ENCODE measurements at regions not wholly inside any gene's neighbourhood (a gene's known extent, or its start where the extent isn't known, plus 50 kb on each side); places are given as distances from the start of the nearest gene placed in this dataset.
"Not testable (repeated sequence)": the region's sequence is repeated elsewhere in the genome, so short reads cannot be mapped to it uniquely, and the experiment has no call there.

GRCh38 chr2:154507186-154507585 is 191.3 kb upstream of the KCNJ3 start:
- no peak for DNase-seq (ENCODE audit: low read depth, low spot score)

- no peak for DNase-seq (ENCODE audit: low read depth, low spot score)
These were observed 179.6 kb upstream of the KCNJ3 start for GRCh38 chr2:154518872-154519271.

DNA sequence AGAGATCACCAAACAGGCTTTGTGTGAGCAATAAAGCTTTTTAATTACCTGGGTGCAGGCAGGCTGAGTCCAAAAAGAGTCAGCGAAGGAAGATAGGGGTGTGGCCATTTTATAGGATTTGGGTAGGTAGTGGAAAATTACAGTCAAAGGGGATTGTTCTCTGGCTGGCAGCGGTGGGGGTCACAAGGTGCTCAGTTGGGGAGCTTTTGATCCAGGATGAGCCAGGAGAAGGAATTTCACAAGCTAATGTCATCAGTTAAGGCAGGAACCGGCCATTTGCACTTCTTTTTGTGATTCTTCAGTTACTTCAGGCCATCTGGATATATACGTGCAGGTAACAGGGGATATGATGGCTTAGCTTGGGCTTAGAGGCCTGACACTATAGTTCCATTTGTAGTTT is 177.5 kb upstream of the KCNJ3 start:
- DNase-seq (ENCODE audit: low read depth, low spot score), result not testable (repeated sequence)

- DNase-seq (ENCODE audit: low read depth, low spot score), result no peak
These were observed 172.3 kb upstream of the KCNJ3 start for GRCh38 chr2:154526234-154526633.

- no peak for DNase-seq (ENCODE audit: low read depth, low spot score)
These were observed 170.5 kb upstream of the KCNJ3 start for GRCh38 chr2:154527962-154528361.

GRCh38 chr2:154532004-154532403 is 166.5 kb upstream of the KCNJ3 start:
- no peak for DNase-seq (ENCODE audit: low read depth, low spot score)

- no peak for DNase-seq (ENCODE audit: low read depth, low spot score)
These were observed 165.7 kb upstream of the KCNJ3 start for GRCh38 chr2:154532763-154533162.

DNA sequence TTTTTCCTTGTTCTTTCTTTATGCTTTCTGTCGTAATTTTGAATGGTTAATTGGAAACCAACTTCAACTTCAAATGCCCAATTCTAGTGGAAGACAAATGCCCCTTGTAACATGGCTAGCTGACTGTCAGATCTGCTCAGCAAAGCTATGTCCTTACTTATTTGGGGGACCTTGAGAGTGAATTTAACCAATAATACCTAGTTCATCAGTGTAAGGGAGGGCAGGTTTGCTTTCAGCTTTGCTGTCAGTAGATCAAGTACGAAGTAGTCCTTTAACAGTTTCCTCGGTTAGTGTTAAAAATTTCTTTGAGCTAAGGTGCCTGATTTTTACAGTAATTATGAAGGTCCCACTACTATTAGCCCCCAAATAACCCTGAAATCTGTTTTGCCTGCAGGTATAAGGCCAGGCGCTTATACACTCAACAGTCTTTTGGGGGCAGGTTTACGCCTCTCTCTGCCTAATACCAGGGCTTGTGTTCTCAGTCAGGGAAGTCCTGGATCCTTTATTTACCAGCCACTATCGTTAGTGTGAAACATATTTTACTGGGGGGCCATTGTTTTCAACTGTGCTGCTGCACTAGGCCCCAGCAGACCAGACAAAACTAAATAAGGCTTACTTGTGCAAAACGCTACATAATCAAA is 165.1 kb upstream of the KCNJ3 start:
- DNase-seq (ENCODE audit: low read depth, low spot score), result no peak

DNA sequence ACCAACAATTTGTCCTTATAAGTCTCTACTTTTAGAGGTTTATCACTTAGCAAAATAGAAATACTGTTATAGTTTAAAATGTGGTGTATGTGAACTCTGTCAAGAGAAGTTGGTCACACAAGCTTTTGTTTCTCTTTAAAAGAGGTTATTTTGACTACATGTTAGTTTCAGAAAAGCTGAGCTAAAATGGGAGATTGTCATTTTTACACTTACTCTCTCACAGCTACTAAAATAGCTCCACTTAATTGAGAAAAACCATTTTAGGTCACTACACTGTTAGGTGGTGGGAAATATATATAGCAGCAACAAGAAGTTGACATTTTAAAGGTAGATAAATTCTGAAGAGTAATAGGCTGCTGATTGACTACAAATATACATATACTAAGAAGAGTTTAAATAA is 161.5 kb upstream of the KCNJ3 start:
- DNase-seq (ENCODE audit: low read depth, low spot score), result no peak

- no peak for DNase-seq (ENCODE audit: low read depth, low spot score)
These were observed 160.5 kb upstream of the KCNJ3 start for GRCh38 chr2:154537843-154538450.

- no peak for DNase-seq (ENCODE audit: low read depth, low spot score)
These were observed 152.2 kb upstream of the KCNJ3 start for GRCh38 chr2:154546341-154546740.

- DNase-seq (ENCODE audit: low read depth, low spot score), result no peak
These were observed 148.6 kb upstream of the KCNJ3 start for GRCh38 chr2:154549869-154550268.

DNA sequence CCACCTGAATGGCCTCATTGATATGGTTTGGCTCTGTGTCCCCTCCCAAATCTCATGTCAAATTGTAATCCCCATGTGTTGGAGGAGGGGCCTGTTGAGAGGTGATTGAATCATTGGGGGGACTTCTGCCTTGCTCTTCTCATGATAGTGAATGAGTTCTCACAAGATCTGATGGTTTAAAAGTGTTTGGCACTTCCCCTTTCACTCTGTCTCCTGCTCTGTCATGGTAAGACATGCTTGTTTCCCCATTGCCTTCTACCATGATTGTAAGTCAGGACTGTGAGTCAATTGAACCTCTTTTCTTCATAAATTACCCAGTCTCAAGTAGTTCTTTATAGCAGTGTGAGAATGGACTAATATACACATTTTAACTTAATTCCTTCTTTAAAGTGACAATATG is 146.8 kb upstream of the KCNJ3 start:
- DNase-seq (ENCODE audit: low read depth, low spot score), result no peak

- DNase-seq (ENCODE audit: low read depth, low spot score), result no peak
These were observed 144.4 kb upstream of the KCNJ3 start for GRCh38 chr2:154554046-154554445.

- DNase-seq (ENCODE audit: low read depth, low spot score), result no peak
These were observed 142.8 kb upstream of the KCNJ3 start for GRCh38 chr2:154555710-154556109.

DNA sequence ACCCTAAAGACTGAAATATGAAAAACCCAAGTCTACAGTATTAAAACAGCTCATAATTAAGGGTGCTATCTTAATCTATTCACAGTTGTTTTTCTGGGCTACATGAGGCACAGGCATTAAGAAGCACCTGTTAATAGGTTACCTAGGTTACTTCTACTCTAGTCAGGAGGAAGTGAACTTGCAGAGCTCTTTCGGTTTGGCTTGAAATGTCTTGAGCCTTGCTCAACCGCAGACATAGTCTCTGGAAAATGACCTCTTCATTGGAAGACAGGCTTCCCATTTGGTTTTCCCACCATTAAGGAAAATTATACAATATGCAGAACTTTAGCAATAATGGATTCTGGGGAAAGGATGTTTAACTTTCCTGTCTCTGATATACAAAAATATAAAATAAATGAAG is 142.3 kb upstream of the KCNJ3 start:
- no peak for DNase-seq (ENCODE audit: low read depth, low spot score)

GRCh38 chr2:154556607-154557006 is 141.9 kb upstream of the KCNJ3 start:
- DNase-seq (ENCODE audit: low read depth, low spot score), result no peak

DNA sequence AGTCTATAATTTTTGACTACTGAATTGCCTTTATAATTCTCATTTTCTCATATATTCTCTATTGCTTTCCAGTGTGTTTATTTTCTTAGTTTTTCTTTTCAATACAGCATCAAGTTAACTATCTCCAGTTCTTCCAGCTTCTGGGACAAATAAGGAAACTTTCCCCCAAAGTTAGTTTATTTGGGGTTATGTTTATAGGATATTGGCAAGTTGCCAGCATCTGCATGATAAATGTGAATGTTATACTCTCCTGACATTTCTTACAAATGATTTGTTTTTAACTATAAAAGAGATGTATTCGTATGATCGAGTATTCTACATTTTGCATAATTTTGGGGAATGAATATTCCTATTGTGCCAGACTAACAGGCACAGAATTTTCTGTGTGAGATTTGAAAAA is 140.6 kb upstream of the KCNJ3 start:
- no peak for DNase-seq (ENCODE audit: low read depth, low spot score)

- DNase-seq (ENCODE audit: low read depth, low spot score), result no peak
These were observed 133.1 kb upstream of the KCNJ3 start for GRCh38 chr2:154565433-154565832.

- no peak for DNase-seq (ENCODE audit: low read depth, low spot score)
These were observed 130.1 kb upstream of the KCNJ3 start for GRCh38 chr2:154568413-154568812.

DNA sequence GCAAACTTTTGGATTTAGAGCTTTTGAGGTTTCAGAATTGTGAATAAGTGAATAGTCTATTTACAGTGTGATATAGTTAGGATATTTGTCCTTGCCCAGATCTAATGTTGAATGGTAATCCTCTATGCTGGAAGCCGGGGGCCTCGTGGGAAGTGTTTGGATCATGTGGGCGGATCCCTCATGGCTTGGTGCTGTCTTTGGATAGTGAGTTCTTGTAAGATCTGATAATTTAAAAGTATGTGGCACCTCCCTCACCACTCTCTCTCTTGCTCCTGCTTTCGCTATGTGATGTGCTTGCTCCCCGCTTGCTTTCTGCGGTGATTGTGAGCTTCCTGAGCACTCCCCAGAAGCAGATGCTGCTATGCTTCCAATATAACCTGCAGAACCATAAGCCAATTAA is 128.0 kb upstream of the KCNJ3 start:
- DNase-seq (ENCODE audit: low read depth, low spot score), result no peak

GRCh38 chr2:154576699-154577098 is 121.8 kb upstream of the KCNJ3 start:
- DNase-seq (ENCODE audit: low read depth, low spot score), result not testable (repeated sequence)

GRCh38 chr2:154577390-154577789 is 121.1 kb upstream of the KCNJ3 start:
- DNase-seq (ENCODE audit: low read depth, low spot score), result no peak

DNA sequence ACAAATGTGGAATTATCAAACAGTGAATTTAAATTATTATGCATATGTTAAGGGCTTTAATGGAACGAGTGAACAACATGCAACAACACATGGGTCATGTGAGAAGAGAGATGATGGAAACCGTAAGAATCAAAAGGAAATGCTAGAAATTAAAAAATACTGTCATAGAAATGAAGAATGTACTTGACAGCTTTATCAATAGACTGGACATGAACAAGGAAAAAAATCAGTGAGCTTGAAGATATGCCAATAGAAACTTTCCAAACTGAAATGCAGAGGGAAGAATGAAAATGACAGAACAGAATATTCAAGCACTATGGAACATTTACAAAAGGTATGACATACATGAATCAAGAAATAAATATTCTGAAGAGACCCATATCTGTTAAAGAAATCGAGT is 117.7 kb upstream of the KCNJ3 start:
- no peak for DNase-seq (ENCODE audit: low read depth, low spot score)

Data from astrocyte of the hippocampus (primary cell).